ENCODE measurements at regions not wholly inside any gene's neighbourhood (a gene's known extent, or its start where the extent isn't known, plus 50 kb on each side); places are given as distances from the start of the nearest gene placed in this dataset.

GRCh38 chr2:185610301-185610700 is 128.3 kb upstream of the FSIP2 start:
- H3K27ac ChIP-seq, result no peak overlapping the region
- H3K4me1 ChIP-seq, result no peaks in the 10 kb centered on the region
- ATAC-seq (no peak), DNase-seq (no peak)
- H3K4me3 ChIP-seq, result no peak overlapping the region
- H3K27me3 ChIP-seq, result no peaks in the 10 kb centered on the region
- intact Hi-C loops (cut with DNase I), result no loop called here
- H3K36me3 ChIP-seq, result no peaks in the 10 kb centered on the region
- no peak for TF ChIP-seq CTCF (IDR thresholded peaks at IDR 0.05)
- no peaks in the 10 kb centered on the region for H3K9me3 ChIP-seq

GRCh38 chr2:185618625-185619024 is 120.0 kb upstream of the FSIP2 start:
- no peak for DNase-seq
- H3K36me3 ChIP-seq, result no peaks in the 10 kb centered on the region
- H3K4me1 ChIP-seq, result no peaks in the 10 kb centered on the region
- no peaks in the 10 kb centered on the region for H3K9me3 ChIP-seq
- no peak overlapping the region for H3K27ac ChIP-seq
- intact Hi-C loops (cut with DNase I), result no loop called here
- H3K4me3 ChIP-seq, result no peak overlapping the region
- no peaks in the 10 kb centered on the region for H3K27me3 ChIP-seq
- no peak for ATAC-seq
- no peak for TF ChIP-seq CTCF (IDR thresholded peaks at IDR 0.05)

- Histone ChIP-seq H3K4me1 (no peaks in the 10 kb centered on the region), H3K27me3 (no peaks in the 10 kb centered on the region), H3K9me3 (peaks cover 0 to 3% of the 10 kb centered on the region in 2 donors), H3K36me3 (no peaks in the 10 kb centered on the region), H3K4me3 (no peak overlapping the region), H3K27ac (no peak overlapping the region)
- no peak for TF ChIP-seq CTCF (IDR thresholded peaks at IDR 0.05)
- no peak for ATAC-seq
- intact Hi-C loops (cut with DNase I), result no loop called here
- DNase-seq, result no peak
Measured at GRCh38 chr2:185625604-185626003, 113.0 kb upstream of the FSIP2 start.

- DNase-seq (peak in 1 of 4 donors; percentile 1), ATAC-seq (no peak)
- intact Hi-C loops (cut with DNase I), result no loop called here
- H3K27ac ChIP-seq, result no peak overlapping the region
- no peak overlapping the region for H3K4me3 ChIP-seq
- H3K27me3 ChIP-seq, result no peaks in the 10 kb centered on the region
- no peaks in the 10 kb centered on the region for H3K4me1 ChIP-seq
- peaks cover 0 to 3% of the 10 kb centered on the region in 2 donors for H3K9me3 ChIP-seq
- H3K36me3 ChIP-seq, result no peaks in the 10 kb centered on the region
- TF ChIP-seq CTCF (IDR thresholded peaks at IDR 0.05), result no peak
Measured at GRCh38 chr2:185628985-185629384, 109.6 kb upstream of the FSIP2 start.

GRCh38 chr2:185633621-185634020 is 105.0 kb upstream of the FSIP2 start:
- Histone ChIP-seq H3K4me3 (no peak overlapping the region), H3K36me3 (no peaks in the 10 kb centered on the region), H3K27me3 (no peaks in the 10 kb centered on the region), H3K27ac (no peak overlapping the region), H3K4me1 (no peaks in the 10 kb centered on the region), H3K9me3 (peaks cover 0 to 3% of the 10 kb centered on the region in 2 donors)
- TF ChIP-seq CTCF (IDR thresholded peaks at IDR 0.05), result no peak
- intact Hi-C loops (cut with DNase I), result no loop called here
- no peak for ATAC-seq
- DNase-seq, result no peak

Measured in left lung (tissue), 4 donors.